ENCODE measurements at regions not wholly inside any gene's neighbourhood (a gene's known extent, or its start where the extent isn't known, plus 50 kb on each side); places are given as distances from the start of the nearest gene placed in this dataset.

DNA sequence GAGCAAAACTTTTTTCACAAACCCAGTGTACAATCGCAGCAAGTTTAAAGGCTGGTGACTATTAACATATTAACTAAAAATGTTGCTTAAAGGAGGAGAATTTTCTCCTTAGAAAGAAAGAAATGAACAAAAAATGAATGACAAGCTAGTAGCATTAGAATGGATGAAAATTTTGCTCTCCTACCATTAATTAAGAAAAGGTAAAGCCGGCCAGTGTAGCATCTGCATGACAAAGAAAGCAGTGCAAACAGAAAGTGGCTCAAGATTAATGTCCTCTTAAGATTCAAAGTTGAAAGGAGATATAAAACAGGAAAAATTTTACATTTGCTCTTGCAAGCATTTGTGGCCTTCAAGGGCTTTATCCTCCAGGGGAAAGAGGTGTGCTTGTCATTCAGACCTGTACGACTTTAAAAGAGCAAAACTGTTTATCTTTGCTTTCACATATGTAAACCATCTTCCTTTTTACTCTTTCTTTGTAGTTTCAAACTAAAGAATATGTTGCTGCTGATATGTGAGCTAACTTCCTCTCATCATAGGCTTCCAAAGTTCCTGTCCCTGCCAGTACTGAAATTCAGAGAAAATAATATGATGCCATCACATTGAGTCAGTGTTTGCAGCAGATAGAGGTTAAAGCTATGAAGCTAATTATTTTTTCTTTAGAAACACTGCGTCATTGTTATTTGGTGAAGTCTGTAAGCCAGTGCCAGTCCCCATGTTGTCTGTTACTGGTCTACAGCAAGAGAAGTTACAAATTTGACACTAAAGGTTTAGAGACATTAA lies 439.1 kb upstream of the GRM7 start:
- TF ChIP-seq, protein P1, sequence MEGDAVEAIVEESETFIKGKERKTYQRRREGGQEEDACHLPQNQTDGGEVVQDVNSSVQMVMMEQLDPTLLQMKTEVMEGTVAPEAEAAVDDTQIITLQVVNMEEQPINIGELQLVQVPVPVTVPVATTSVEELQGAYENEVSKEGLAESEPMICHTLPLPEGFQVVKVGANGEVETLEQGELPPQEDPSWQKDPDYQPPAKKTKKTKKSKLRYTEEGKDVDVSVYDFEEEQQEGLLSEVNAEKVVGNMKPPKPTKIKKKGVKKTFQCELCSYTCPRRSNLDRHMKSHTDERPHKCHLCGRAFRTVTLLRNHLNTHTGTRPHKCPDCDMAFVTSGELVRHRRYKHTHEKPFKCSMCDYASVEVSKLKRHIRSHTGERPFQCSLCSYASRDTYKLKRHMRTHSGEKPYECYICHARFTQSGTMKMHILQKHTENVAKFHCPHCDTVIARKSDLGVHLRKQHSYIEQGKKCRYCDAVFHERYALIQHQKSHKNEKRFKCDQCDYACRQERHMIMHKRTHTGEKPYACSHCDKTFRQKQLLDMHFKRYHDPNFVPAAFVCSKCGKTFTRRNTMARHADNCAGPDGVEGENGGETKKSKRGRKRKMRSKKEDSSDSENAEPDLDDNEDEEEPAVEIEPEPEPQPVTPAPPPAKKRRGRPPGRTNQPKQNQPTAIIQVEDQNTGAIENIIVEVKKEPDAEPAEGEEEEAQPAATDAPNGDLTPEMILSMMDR (IDR thresholded peaks at IDR 0.05) = no peak
- TF ChIP-seq POLR2A (IDR thresholded peaks at IDR 0.05) = no peak
